Endothelial cell of umbilical vein (primary cell): ENCODE measurements at regions not wholly inside any gene's neighbourhood (a gene's known extent, or its start where the extent isn't known, plus 50 kb on each side); places are given as distances from the start of the nearest gene placed in this dataset.

Experiments used
- BruUV-seq: library from RNA; stranded (reverse); fragments of 400-500 nt; replicated peaks from 2 replicates; lab custom pipeline; 2021; lab: Mats Ljungman, UMichigan
- CTCF ChIA-PET: fragments of 300-600, 350-600 bp; sonication (Branson Sonifier 250); formaldehyde crosslinking; loops from one replicate; lab custom pipeline; 2021; ENCODE audit warnings: antibody characterized with exemption, inconsistent platforms; lab: Charles Lee
- POLR2A ChIA-PET: fragments of 300-600, 350-600 bp; sonication (Branson Sonifier 250); formaldehyde crosslinking; loops from one replicate; lab custom pipeline; 2021; ENCODE audit warnings: antibody characterized with exemption, inconsistent platforms; lab: Charles Lee
- DNase-seq: peaks from one replicate; pipeline ENCODE4 v3.0.0-alpha.2; 2011; ENCODE audit warnings: low read depth, low spot score
- FAIRE-seq: peaks from 2 replicates; lab custom pipeline; 2011; peaks lifted over from hg19 to GRCh38; lab: Jason Lieb, UNC
- H2AFZ ChIP-seq: 2 replicates; pipeline ENCODE4 v1.6.0; 2012; ENCODE audit warnings: low read depth, low read length, control low read depth, inconsistent platforms
- H3K27ac ChIP-seq: 2 replicates; pipeline ENCODE4 v1.5.1; 2011; ENCODE audit warnings: low read depth, mild to moderate bottlenecking, control low read depth, low read length, moderate library complexity; ENCODE audit not compliant: insufficient read depth
- H3K27me3 ChIP-seq, 2 experiments: 2 replicates each; pipeline versions ENCODE4 v1.6.0 to v1.6.1; 2011; ENCODE audit warnings: low read length in 2 of 2, mixed read lengths in 1 of 2; ENCODE audit not compliant: control insufficient read depth in 2 of 2, insufficient read depth in 2 of 2
- H3K36me3 ChIP-seq, 2 experiments: 2 replicates in 1 of 2; 3 replicates in 1 of 2; pipeline ENCODE4 v1.5.1; 2011; ENCODE audit warnings: low read length in 2 of 2, mild to moderate bottlenecking in 1 of 2, moderate library complexity in 1 of 2; ENCODE audit not compliant: control insufficient read depth in 2 of 2, insufficient read depth in 2 of 2; ENCODE audit errors: extremely low read depth in 1 of 2
- H3K4me1 ChIP-seq: 3 replicates; pipeline ENCODE4 v1.5.1; 2011; ENCODE audit warnings: mild to moderate bottlenecking, low read length; ENCODE audit not compliant: control insufficient read depth, insufficient read depth; ENCODE audit errors: extremely low read depth
- H3K4me2 ChIP-seq: 2 replicates; pipeline ENCODE4 v1.6.1; 2011; ENCODE audit warnings: low read length, control low read depth, mixed read lengths; ENCODE audit not compliant: insufficient read depth
- H3K4me3 ChIP-seq, 3 experiments: fragments of 200-600 bp in 1 of 3; sonication (generic), shearing (Covaris generic) in 1 of 3; replicated peaks in 1 of 3; 2 replicates each; pipeline ENCODE4 v1.5.1; 2011 to 2016; ENCODE audit warnings: control low read depth in 3 of 3, low read length in 3 of 3, mild to moderate bottlenecking in 2 of 3, inconsistent platforms in 1 of 3, low read depth in 1 of 3, moderate library complexity in 1 of 3; ENCODE audit not compliant: insufficient read depth in 1 of 3
- H3K79me2 ChIP-seq: 2 replicates; pipeline ENCODE4 v1.6.0; 2012; ENCODE audit warnings: low read length, inconsistent platforms; ENCODE audit not compliant: control insufficient read depth, insufficient read depth
- H3K9ac ChIP-seq: replicated peaks from 2 replicates; pipeline ENCODE3; 2011; ENCODE audit warnings: low read length, control low read depth; ENCODE audit not compliant: insufficient read depth; ENCODE audit errors: extremely low read depth
- H3K9me1 ChIP-seq: replicated peaks from 3 replicates; pipeline ENCODE4 v1.6.0; 2011; ENCODE audit warnings: mild to moderate bottlenecking, low read length; ENCODE audit not compliant: control insufficient read depth, insufficient read depth; ENCODE audit errors: extremely low read depth
- H3K9me3 ChIP-seq: replicated peaks from 2 replicates; pipeline ENCODE4 v1.5.1; 2012; ENCODE audit warnings: low read length, inconsistent platforms; ENCODE audit not compliant: control insufficient read depth, insufficient read depth
- H4K20me1 ChIP-seq: replicated peaks from 2 replicates; pipeline ENCODE3; 2011; ENCODE audit warnings: mild to moderate bottlenecking, low read length; ENCODE audit not compliant: control insufficient read depth, insufficient read depth; ENCODE audit errors: extremely low read depth
- EZH2 ChIP-seq: IDR thresholded peaks from 2 replicates; pipeline ENCODE4 v1.6.1; 2012; ENCODE audit warnings: borderline replicate concordance, low read depth, mild to moderate bottlenecking, moderate library complexity, low read length, inconsistent platforms; ENCODE audit not compliant: severe bottlenecking
- FOS ChIP-seq: IDR thresholded peaks from 2 replicates; pipeline ENCODE4 v1.6.1; 2011; ENCODE audit warnings: mild to moderate bottlenecking, low read length, moderate library complexity, borderline replicate concordance; ENCODE audit not compliant: insufficient read depth
- GATA2 ChIP-seq: IDR thresholded peaks from 2 replicates; pipeline ENCODE4 v1.7.0; 2011; ENCODE audit warnings: low read depth, mild to moderate bottlenecking, moderate library complexity, mixed read lengths, low read length; ENCODE audit not compliant: insufficient read length, insufficient read depth
- JUN ChIP-seq: IDR thresholded peaks from 2 replicates; pipeline ENCODE4 v1.6.1; 2011; ENCODE audit warnings: borderline replicate concordance, low read depth; ENCODE audit not compliant: insufficient read length, insufficient read depth
- MYC ChIP-seq: IDR thresholded peaks from one replicate; pipeline ENCODE4 v1.6.1; 2011; ENCODE audit warnings: mild to moderate bottlenecking, low read depth, low read length
- POLR2A ChIP-seq: IDR thresholded peaks from 2 replicates; pipeline ENCODE4 v1.6.1; 2012; ENCODE audit warnings: low read depth, mild to moderate bottlenecking, control low read depth, low read length
- POLR2AphosphoS5 ChIP-seq: IDR thresholded peaks from 2 replicates; pipeline ENCODE4 v1.6.1; 2012; ENCODE audit warnings: low read depth, mild to moderate bottlenecking, control low read depth, low read length, moderate library complexity; ENCODE audit not compliant: insufficient read depth
- dilution Hi-C: fragments of 300-500 bp; cut with MboI; formaldehyde crosslinking; loops from one replicate; pipeline ENCODE4 v1.15.0; 2019; ENCODE audit warnings: low sequenced_read_pairs; ENCODE audit not compliant: extremely low pct_ligation_motif_present
- intact Hi-C: fragments of 100-400 bp; cut with micrococcal nuclease; formaldehyde crosslinking; loops from one replicate; pipeline ENCODE4 v1.10.0; 2022
- TF ChIP-seq, protein P1 (sequence below), 2 donors: IDR thresholded peaks; 1 replicate in 1 of 2; 2 replicates in 1 of 2; pipeline ENCODE4 v1.5.1; 2011; ENCODE audit warnings: low read length in 2 of 2, mild to moderate bottlenecking in 2 of 2, moderate library complexity in 2 of 2, control low read depth in 1 of 2, inconsistent platforms in 1 of 2, low read depth in 1 of 2; ENCODE audit not compliant: insufficient read depth in 1 of 2; ENCODE audit errors: extremely low read depth in 1 of 2
- TF ChIP-seq, protein P2 (sequence below): IDR thresholded peaks from 2 replicates; pipeline ENCODE4 v1.6.1; 2011; ENCODE audit not compliant: insufficient read depth, insufficient read length

DNA sequence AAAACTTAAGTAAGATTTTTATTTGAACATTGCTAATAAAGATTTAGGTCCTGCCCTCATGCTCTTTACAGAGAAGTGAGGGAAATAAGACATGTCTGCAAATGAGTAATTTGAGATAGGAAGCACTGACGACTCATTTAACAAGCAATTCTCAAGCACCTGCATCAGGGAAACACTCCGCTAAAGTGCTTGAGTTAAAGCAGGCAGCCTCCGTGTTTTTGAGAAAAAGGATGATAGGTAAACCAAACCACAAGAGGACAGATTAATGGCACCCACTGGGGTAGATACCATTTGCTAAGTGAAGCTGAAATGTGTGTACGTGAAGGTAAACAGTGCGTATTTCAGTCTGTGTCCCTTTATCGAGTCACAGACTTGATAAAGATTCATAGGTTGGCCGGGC lies 184.6 kb upstream of the CARD18 start:
- H3K4me2 ChIP-seq, result no peak overlapping the region
- H3K9me1 ChIP-seq, result no peaks in the 10 kb centered on the region
- dilution Hi-C loops, result no loop called here
- no peaks in the 10 kb centered on the region for H3K36me3 ChIP-seq
- intact Hi-C loops, result no loop called here
- POLR2A ChIA-PET, result no interaction called here
- H3K4me1 ChIP-seq, result no peaks in the 10 kb centered on the region
- H2AFZ ChIP-seq, result no peak overlapping the region
- no peak for DNase-seq
- H4K20me1 ChIP-seq, result no peaks in the 10 kb centered on the region
- no peaks in the 10 kb centered on the region for H3K9me3 ChIP-seq
- no peak overlapping the region for H3K27ac ChIP-seq
- BruUV-seq, result no TSS peak
- no peak overlapping the region for H3K9ac ChIP-seq
- no peak for FAIRE-seq
- no peak overlapping the region for H3K4me3 ChIP-seq
- H3K79me2 ChIP-seq, result no peaks in the 10 kb centered on the region
- no peaks in the 10 kb centered on the region for H3K27me3 ChIP-seq
- CTCF ChIA-PET, result no interaction called here
- no peak for TF ChIP-seq JUN
- TF ChIP-seq, protein P1, sequence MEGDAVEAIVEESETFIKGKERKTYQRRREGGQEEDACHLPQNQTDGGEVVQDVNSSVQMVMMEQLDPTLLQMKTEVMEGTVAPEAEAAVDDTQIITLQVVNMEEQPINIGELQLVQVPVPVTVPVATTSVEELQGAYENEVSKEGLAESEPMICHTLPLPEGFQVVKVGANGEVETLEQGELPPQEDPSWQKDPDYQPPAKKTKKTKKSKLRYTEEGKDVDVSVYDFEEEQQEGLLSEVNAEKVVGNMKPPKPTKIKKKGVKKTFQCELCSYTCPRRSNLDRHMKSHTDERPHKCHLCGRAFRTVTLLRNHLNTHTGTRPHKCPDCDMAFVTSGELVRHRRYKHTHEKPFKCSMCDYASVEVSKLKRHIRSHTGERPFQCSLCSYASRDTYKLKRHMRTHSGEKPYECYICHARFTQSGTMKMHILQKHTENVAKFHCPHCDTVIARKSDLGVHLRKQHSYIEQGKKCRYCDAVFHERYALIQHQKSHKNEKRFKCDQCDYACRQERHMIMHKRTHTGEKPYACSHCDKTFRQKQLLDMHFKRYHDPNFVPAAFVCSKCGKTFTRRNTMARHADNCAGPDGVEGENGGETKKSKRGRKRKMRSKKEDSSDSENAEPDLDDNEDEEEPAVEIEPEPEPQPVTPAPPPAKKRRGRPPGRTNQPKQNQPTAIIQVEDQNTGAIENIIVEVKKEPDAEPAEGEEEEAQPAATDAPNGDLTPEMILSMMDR (IDR thresholded peaks at IDR 0.05; ENCODE audit: extremely low read depth in 1 of 2, insufficient read depth in 1 of 2, low read depth in 1 of 2, low read length in 2 of 2), result no peak
- TF ChIP-seq POLR2AphosphoS5, result no peak
- TF ChIP-seq MYC, result no peak
- TF ChIP-seq EZH2, result no peak
- no peak for TF ChIP-seq GATA2
- TF ChIP-seq, protein P2, sequence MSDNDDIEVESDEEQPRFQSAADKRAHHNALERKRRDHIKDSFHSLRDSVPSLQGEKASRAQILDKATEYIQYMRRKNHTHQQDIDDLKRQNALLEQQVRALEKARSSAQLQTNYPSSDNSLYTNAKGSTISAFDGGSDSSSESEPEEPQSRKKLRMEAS, result no peak
- no peak for TF ChIP-seq POLR2A
- TF ChIP-seq FOS, result no peak
